ENCODE measurements at regions not wholly inside any gene's neighbourhood (a gene's known extent, or its start where the extent isn't known, plus 50 kb on each side); places are given as distances from the start of the nearest gene placed in this dataset.

- no peak for TF ChIP-seq CTCF (IDR thresholded peaks at IDR 0.05)
- TF ChIP-seq POLR2A (IDR thresholded peaks at IDR 0.05), result no peak
Observed at GRCh38 chr14:36078080-36078479, 98.4 kb downstream of the PTCSC3 start.

Measured in breast epithelium (tissue), 3 donors.